ENCODE measurements at regions not wholly inside any gene's neighbourhood (a gene's known extent, or its start where the extent isn't known, plus 50 kb on each side); places are given as distances from the start of the nearest gene placed in this dataset.

GRCh38 chr10:130336617-130337304, 200.6 kb downstream of the GLRX3 start:
- no peaks in the 10 kb centered on the region for H3K36me3 ChIP-seq (ENCODE audit: low read depth, low read length)
- H3K4me1 ChIP-seq (ENCODE audit: insufficient read depth, low read length), result no peaks in the 10 kb centered on the region
- no peak overlapping the region for H3K9ac ChIP-seq (ENCODE audit: low read length)
- H3K9me2 ChIP-seq (replicated peaks; ENCODE audit: low read length), result no peaks in the 10 kb centered on the region
- no peaks in the 10 kb centered on the region for H4K20me1 ChIP-seq (ENCODE audit: low read length)
- H3K9me3 ChIP-seq (ENCODE audit: low read length), result no peaks in the 10 kb centered on the region
- TF ChIP-seq EZH2 (IDR thresholded peaks at IDR 0.05; ENCODE audit: low read length, unreplicated experiment), result no peak
- BruUV-seq (replicated peaks), result no TSS peak
- ATAC-seq, result no peak
- no peak overlapping the region for H3K4me3 ChIP-seq (ENCODE audit: low read length)
- no peaks in the 10 kb centered on the region for H3K79me2 ChIP-seq (ENCODE audit: low read length)
- CTCF ChIA-PET, result no interaction called here
- H2AFZ ChIP-seq (ENCODE audit: low read length), result no peak overlapping the region
- H3F3A ChIP-seq (ENCODE audit: low read length, unreplicated experiment), result no peaks in the 10 kb centered on the region
- no peaks in the 10 kb centered on the region for H3K27me3 ChIP-seq (ENCODE audit: low read length)
- POLR2A ChIA-PET (ENCODE audit: unreplicated experiment), result no interaction called here
- H3K27ac ChIP-seq (ENCODE audit: low read length), result no peak overlapping the region
- no peak for DNase-seq
- no peak overlapping the region for H3K4me2 ChIP-seq (ENCODE audit: low read length)
- intact Hi-C loops (cut with micrococcal nuclease), result no loop called here

GRCh38 chr10:130337305-130337640, 201.1 kb downstream of the GLRX3 start:
- POLR2A ChIA-PET (ENCODE audit: unreplicated experiment), result no interaction called here
- Histone ChIP-seq H3K36me3 (ENCODE audit: low read depth, low read length) (no peaks in the 10 kb centered on the region), H3K9ac (ENCODE audit: low read length) (no peak overlapping the region), H3K9me2 (replicated peaks; ENCODE audit: low read length) (no peaks in the 10 kb centered on the region), H3K4me2 (ENCODE audit: low read length) (no peak overlapping the region), H3K4me3 (ENCODE audit: low read length) (no peak overlapping the region), H2AFZ (ENCODE audit: low read length) (no peak overlapping the region), H3K27ac (ENCODE audit: low read length) (no peak overlapping the region), H4K20me1 (ENCODE audit: low read length) (no peaks in the 10 kb centered on the region), H3K9me3 (ENCODE audit: low read length) (no peaks in the 10 kb centered on the region), H3F3A (ENCODE audit: low read length, unreplicated experiment) (no peaks in the 10 kb centered on the region), H3K27me3 (ENCODE audit: low read length) (no peaks in the 10 kb centered on the region), H3K4me1 (ENCODE audit: insufficient read depth, low read length) (no peaks in the 10 kb centered on the region), H3K79me2 (ENCODE audit: low read length) (no peaks in the 10 kb centered on the region)
- no peak for ATAC-seq
- TF ChIP-seq EZH2 (IDR thresholded peaks at IDR 0.05; ENCODE audit: low read length, unreplicated experiment) (no peak), CTCF (conservative IDR thresholded peaks at IDR 0.05; ENCODE audit: low read depth, low read length) (no peak), EZH2phosphoT487 (IDR thresholded peaks at IDR 0.05; ENCODE audit: borderline replicate concordance, low read length) (no peak)
- intact Hi-C loops (cut with micrococcal nuclease), result no loop called here
- BruUV-seq (replicated peaks), result no TSS peak
- no peak for DNase-seq
- CTCF ChIA-PET, result no interaction called here

- TF ChIP-seq CTCF (conservative IDR thresholded peaks at IDR 0.05; ENCODE audit: low read depth, low read length) (no peak), EZH2phosphoT487 (IDR thresholded peaks at IDR 0.05; ENCODE audit: borderline replicate concordance, low read length) (no peak), EZH2 (IDR thresholded peaks at IDR 0.05; ENCODE audit: low read length, unreplicated experiment) (no peak)
- Histone ChIP-seq H3K79me2 (ENCODE audit: low read length) (no peaks in the 10 kb centered on the region), H3F3A (ENCODE audit: low read length, unreplicated experiment) (no peaks in the 10 kb centered on the region), H3K4me1 (ENCODE audit: insufficient read depth, low read length) (no peaks in the 10 kb centered on the region), H4K20me1 (ENCODE audit: low read length) (no peaks in the 10 kb centered on the region), H3K36me3 (ENCODE audit: low read depth, low read length) (no peaks in the 10 kb centered on the region), H2AFZ (ENCODE audit: low read length) (no peak overlapping the region), H3K9me3 (ENCODE audit: low read length) (no peaks in the 10 kb centered on the region), H3K9me2 (replicated peaks; ENCODE audit: low read length) (no peaks in the 10 kb centered on the region), H3K4me2 (ENCODE audit: low read length) (no peak overlapping the region), H3K27ac (ENCODE audit: low read length) (no peak overlapping the region), H3K27me3 (ENCODE audit: low read length) (no peaks in the 10 kb centered on the region), H3K4me3 (ENCODE audit: low read length) (no peak overlapping the region), H3K9ac (ENCODE audit: low read length) (no peak overlapping the region)
- ChIA-PET POLR2A (ENCODE audit: unreplicated experiment) (no interaction called here), CTCF (no interaction called here)
- intact Hi-C loops (cut with micrococcal nuclease), result no loop called here
- DNase-seq, result no peak
- no peak for ATAC-seq
- BruUV-seq (replicated peaks), result no TSS peak
These were observed 201.8 kb downstream of the GLRX3 start for GRCh38 chr10:130337696-130338635.
